ENCODE measurements at regions not wholly inside any gene's neighbourhood (a gene's known extent, or its start where the extent isn't known, plus 50 kb on each side); places are given as distances from the start of the nearest gene placed in this dataset.

GRCh38 chr5:86565197-86565789, 52.4 kb upstream of the COX7C start:
- TF ChIP-seq POLR2AphosphoS5 (IDR thresholded peaks at IDR 0.05) (no peak), POLR2A (IDR thresholded peaks at IDR 0.05) (no peak), EP300 (IDR thresholded peaks at IDR 0.05) (no peak)
- TF ChIP-seq, protein P1, sequence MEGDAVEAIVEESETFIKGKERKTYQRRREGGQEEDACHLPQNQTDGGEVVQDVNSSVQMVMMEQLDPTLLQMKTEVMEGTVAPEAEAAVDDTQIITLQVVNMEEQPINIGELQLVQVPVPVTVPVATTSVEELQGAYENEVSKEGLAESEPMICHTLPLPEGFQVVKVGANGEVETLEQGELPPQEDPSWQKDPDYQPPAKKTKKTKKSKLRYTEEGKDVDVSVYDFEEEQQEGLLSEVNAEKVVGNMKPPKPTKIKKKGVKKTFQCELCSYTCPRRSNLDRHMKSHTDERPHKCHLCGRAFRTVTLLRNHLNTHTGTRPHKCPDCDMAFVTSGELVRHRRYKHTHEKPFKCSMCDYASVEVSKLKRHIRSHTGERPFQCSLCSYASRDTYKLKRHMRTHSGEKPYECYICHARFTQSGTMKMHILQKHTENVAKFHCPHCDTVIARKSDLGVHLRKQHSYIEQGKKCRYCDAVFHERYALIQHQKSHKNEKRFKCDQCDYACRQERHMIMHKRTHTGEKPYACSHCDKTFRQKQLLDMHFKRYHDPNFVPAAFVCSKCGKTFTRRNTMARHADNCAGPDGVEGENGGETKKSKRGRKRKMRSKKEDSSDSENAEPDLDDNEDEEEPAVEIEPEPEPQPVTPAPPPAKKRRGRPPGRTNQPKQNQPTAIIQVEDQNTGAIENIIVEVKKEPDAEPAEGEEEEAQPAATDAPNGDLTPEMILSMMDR (IDR thresholded peaks at IDR 0.05): no peak

Measured in stomach (tissue), 4 donors.